MCF 10A (cell line): ENCODE measurements at regions not wholly inside any gene's neighbourhood (a gene's known extent, or its start where the extent isn't known, plus 50 kb on each side); places are given as distances from the start of the nearest gene placed in this dataset.

Experiments used
- BruUV-seq: library from RNA; stranded (reverse); fragments of 400-500 nt; replicated peaks from 2 replicates; lab custom pipeline; 2021; lab: Mats Ljungman, UMichigan
- CTCF ChIA-PET: fragments of 300-600 bp; sonication (Branson Sonifier 250); formaldehyde crosslinking; extraction: SDS; loops from one replicate; lab custom pipeline; 2021; ENCODE audit warnings: antibody characterized with exemption, inconsistent platforms; lab: Yijun Ruan, JAX
- POLR2A ChIA-PET: fragments of 300-600, 350-650 bp; sonication (Branson Sonifier 250); formaldehyde crosslinking; extraction: SDS; loops from one replicate; lab custom pipeline; 2020; ENCODE audit warnings: antibody characterized with exemption, inconsistent platforms; lab: Yijun Ruan, JAX
- DNase-seq: peaks from one replicate; pipeline ENCODE4 v3.0.0-alpha.2; 2018; ENCODE audit not compliant: unreplicated experiment
- H3K27ac Mint-ChIP-seq: one replicate; pipeline ENCODE4 v1.8.0; 2022; ENCODE audit warnings: mild to moderate bottlenecking, low read depth, mixed read lengths; ENCODE audit not compliant: unreplicated experiment
- H3K27me3 Mint-ChIP-seq: one replicate; pipeline ENCODE4 v1.8.0; 2022; ENCODE audit warnings: mixed read lengths; ENCODE audit not compliant: insufficient read depth, unreplicated experiment
- H3K36me3 Mint-ChIP-seq: one replicate; pipeline ENCODE4 v1.8.0; 2022; ENCODE audit warnings: mild to moderate bottlenecking, moderate library complexity, mixed read lengths; ENCODE audit not compliant: insufficient read depth, unreplicated experiment
- H3K4me1 Mint-ChIP-seq: one replicate; pipeline ENCODE4 v1.8.0; 2022; ENCODE audit warnings: mixed read lengths; ENCODE audit not compliant: insufficient read depth, unreplicated experiment
- H3K4me3 Mint-ChIP-seq: one replicate; pipeline ENCODE4 v1.8.0; 2022; ENCODE audit warnings: mild to moderate bottlenecking, moderate library complexity, mixed read lengths; ENCODE audit not compliant: unreplicated experiment
- H3K9me3 Mint-ChIP-seq: one replicate; pipeline ENCODE4 v1.8.0; 2022; ENCODE audit warnings: mixed read lengths; ENCODE audit not compliant: unreplicated experiment
- CTCF ChIP-seq: fragments of 200-600 bp; IDR thresholded peaks from one replicate; pipeline ENCODE4 v1.8.0; 2022; ENCODE audit warnings: antibody characterized with exemption, mild to moderate bottlenecking; ENCODE audit not compliant: unreplicated experiment
- intact Hi-C: fragments of 100-400 bp; cut with micrococcal nuclease; formaldehyde crosslinking; loops from 2 replicates; pipeline ENCODE4 v1.14.1; 2022

GRCh38 chr13:90806016-90806615 is 541.4 kb upstream of the MIR17HG start:
- intact Hi-C loops, result no loop called here
- ChIA-PET CTCF (interaction anchor here (0.6 kb wide), 1 partner anchor 265 kb away, joined by 3 read pairs; no protein-coding TSS in a partner anchor), POLR2A (no interaction called here)
- H3K36me3 Mint-ChIP-seq, result no peaks in the 10 kb centered on the region
- BruUV-seq, result no TSS peak
- no peak for TF ChIP-seq CTCF
- H3K27ac Mint-ChIP-seq, result no peak overlapping the region
- H3K27me3 Mint-ChIP-seq, result no peaks in the 10 kb centered on the region
- H3K4me1 Mint-ChIP-seq, result no peaks in the 10 kb centered on the region
- DNase-seq, result no peak
- H3K9me3 Mint-ChIP-seq, result no peaks in the 10 kb centered on the region
- H3K4me3 Mint-ChIP-seq, result no peak overlapping the region

- POLR2A ChIA-PET, result interaction anchor here (0.7 kb wide), 1 partner anchor 23 kb away, joined by 3 read pairs; no protein-coding TSS in a partner anchor
- H3K27ac Mint-ChIP-seq, result no peak overlapping the region
- TF ChIP-seq CTCF, result no peak
- CTCF ChIA-PET, result interaction anchor here (0.6 kb wide), 1 partner anchor 1121 kb away, joined by 4 read pairs; no protein-coding TSS in a partner anchor
- no peak for DNase-seq
- H3K4me1 Mint-ChIP-seq, result no peaks in the 10 kb centered on the region
- intact Hi-C loops, result no loop called here
- H3K36me3 Mint-ChIP-seq, result no peaks in the 10 kb centered on the region
- no TSS peak for BruUV-seq
- no peaks in the 10 kb centered on the region for H3K9me3 Mint-ChIP-seq
- no peak overlapping the region for H3K4me3 Mint-ChIP-seq
- no peaks in the 10 kb centered on the region for H3K27me3 Mint-ChIP-seq
Measured at GRCh38 chr13:90806892-90807291, 540.6 kb upstream of the MIR17HG start.

- TF ChIP-seq CTCF, result no peak
- H3K36me3 Mint-ChIP-seq, result no peaks in the 10 kb centered on the region
- intact Hi-C loops, result no loop called here
- no peaks in the 10 kb centered on the region for H3K4me1 Mint-ChIP-seq
- CTCF ChIA-PET, result interaction anchor here (0.7 kb wide), 1 partner anchor 871 kb away, joined by 5 read pairs; no protein-coding TSS in a partner anchor
- no peaks in the 10 kb centered on the region for H3K9me3 Mint-ChIP-seq
- no TSS peak for BruUV-seq
- H3K27me3 Mint-ChIP-seq, result no peaks in the 10 kb centered on the region
- H3K27ac Mint-ChIP-seq, result no peak overlapping the region
- POLR2A ChIA-PET, result no interaction called here
- DNase-seq, result no peak
- H3K4me3 Mint-ChIP-seq, result no peak overlapping the region
Measured at GRCh38 chr13:90808838-90809237, 538.6 kb upstream of the MIR17HG start.

GRCh38 chr13:90824032-90824431 is 523.5 kb upstream of the MIR17HG start:
- Mint-ChIP-seq H3K4me1 (no peaks in the 10 kb centered on the region), H3K4me3 (no peak overlapping the region), H3K9me3 (no peaks in the 10 kb centered on the region), H3K36me3 (no peaks in the 10 kb centered on the region), H3K27ac (no peak overlapping the region), H3K27me3 (no peaks in the 10 kb centered on the region)
- DNase-seq, result no peak
- intact Hi-C loops, result no loop called here
- BruUV-seq, result no TSS peak
- CTCF ChIA-PET, result interaction anchor here (0.6 kb wide), 1 partner anchor 64 kb away, joined by 3 read pairs; no protein-coding TSS in a partner anchor
- POLR2A ChIA-PET, result no interaction called here
- TF ChIP-seq CTCF, result no peak
